ENCODE measurements at regions not wholly inside any gene's neighbourhood (a gene's known extent, or its start where the extent isn't known, plus 50 kb on each side); places are given as distances from the start of the nearest gene placed in this dataset.
"Not testable (repeated sequence)": the region's sequence is repeated elsewhere in the genome, so short reads cannot be mapped to it uniquely, and the experiment has no call there.

DNA sequence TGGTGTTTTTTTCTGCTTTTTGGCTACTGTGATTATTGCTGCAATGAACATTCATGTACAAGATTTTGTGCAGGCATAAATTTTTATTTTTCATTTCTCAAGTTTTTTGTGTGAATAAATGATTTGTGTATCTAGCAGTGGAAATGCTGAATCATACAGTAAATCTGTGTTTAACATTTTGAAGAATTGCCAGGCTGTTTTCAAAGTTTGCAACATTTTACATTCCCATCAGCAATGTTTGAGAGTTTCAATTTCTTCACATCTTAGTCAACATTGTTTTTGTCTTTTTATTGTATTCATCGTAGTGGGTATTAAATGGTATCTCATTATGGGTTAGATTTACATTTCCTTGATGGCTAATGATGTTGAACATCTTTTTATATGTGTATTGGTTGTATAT, 98.8 kb upstream of the RBMS1 start:
- H3K27ac Mint-ChIP-seq = no peak overlapping the region

DNA sequence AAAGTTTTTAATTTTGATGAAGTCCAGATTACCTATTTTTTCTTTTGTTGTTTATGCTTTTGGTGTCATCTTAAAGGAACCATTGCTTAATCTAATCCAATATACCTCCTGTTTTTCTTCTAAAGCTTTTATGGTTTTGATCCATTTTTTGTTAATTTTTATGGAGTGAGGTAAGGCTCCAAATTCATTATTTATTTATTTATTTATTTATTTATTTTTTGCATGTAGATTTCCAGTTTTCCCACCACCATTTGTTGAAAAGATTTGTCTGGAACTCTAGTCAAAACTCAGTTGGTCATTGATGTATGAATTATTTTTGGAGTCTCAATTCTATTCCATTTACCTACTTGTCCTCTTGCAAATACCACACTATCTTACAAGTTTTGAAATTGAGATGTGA, 99.4 kb upstream of the RBMS1 start:
- Mint-ChIP-seq H3K27ac (no peak overlapping the region), H3K27me3 (peaks cover 2 to 3% of the 10 kb centered on the region in 2 donors), H3K4me1 (peaks cover 4 to 11% (median 5%) of the 10 kb centered on the region in 3 donors), H3K9me3 (peaks cover 2 to 10% (median 4%) of the 10 kb centered on the region in 5 donors), H3K4me3 (no peak overlapping the region), H3K36me3 (peaks cover 0 to 12% (median 2%) of the 10 kb centered on the region in 3 donors)
- H3K4me1 ChIP-seq (ENCODE audit: insufficient read depth, low read length) = no peaks in the 10 kb centered on the region
- DNase-seq = no peak
- H3K27me3 ChIP-seq (ENCODE audit: insufficient read depth, low read length, poor library complexity, severe bottlenecking) = no peaks in the 10 kb centered on the region
- no peaks in the 10 kb centered on the region for H3K9me3 ChIP-seq (ENCODE audit: low read length)
- no peak overlapping the region for H3K4me3 ChIP-seq (ENCODE audit: low read length)
- H3K36me3 ChIP-seq (ENCODE audit: insufficient read depth, low read length) = no peaks in the 10 kb centered on the region
- POLR2A ChIA-PET = no interaction called here
- H3K27ac ChIP-seq (ENCODE audit: low read depth, low read length) = no peak overlapping the region
- CTCF ChIA-PET = no interaction called here

More for the DNA sequence above, 98.8 kb upstream of the RBMS1 start:
- Histone ChIP-seq H3K36me3 (ENCODE audit: insufficient read depth, low read length) (no peaks in the 10 kb centered on the region), H3K27me3 (ENCODE audit: insufficient read depth, low read length, poor library complexity, severe bottlenecking) (no peaks in the 10 kb centered on the region), H3K4me3 (ENCODE audit: low read length) (no peak overlapping the region), H3K27ac (ENCODE audit: low read depth, low read length) (no peak overlapping the region), H3K9me3 (ENCODE audit: low read length) (no peaks in the 10 kb centered on the region), H3K4me1 (ENCODE audit: insufficient read depth, low read length) (no peaks in the 10 kb centered on the region)
- POLR2A ChIA-PET = no interaction called here
- no peak overlapping the region for H3K4me3 Mint-ChIP-seq
- H3K4me1 Mint-ChIP-seq = peaks cover 4 to 11% (median 5%) of the 10 kb centered on the region in 3 donors
- DNase-seq = no peak
- CTCF ChIA-PET = no interaction called here
- H3K9me3 Mint-ChIP-seq = peaks cover 2 to 10% (median 4%) of the 10 kb centered on the region in 5 donors
- H3K27me3 Mint-ChIP-seq = peaks cover 0 to 2% of the 10 kb centered on the region in 2 donors
- peaks cover 0 to 12% (median 2%) of the 10 kb centered on the region in 3 donors for H3K36me3 Mint-ChIP-seq

DNA sequence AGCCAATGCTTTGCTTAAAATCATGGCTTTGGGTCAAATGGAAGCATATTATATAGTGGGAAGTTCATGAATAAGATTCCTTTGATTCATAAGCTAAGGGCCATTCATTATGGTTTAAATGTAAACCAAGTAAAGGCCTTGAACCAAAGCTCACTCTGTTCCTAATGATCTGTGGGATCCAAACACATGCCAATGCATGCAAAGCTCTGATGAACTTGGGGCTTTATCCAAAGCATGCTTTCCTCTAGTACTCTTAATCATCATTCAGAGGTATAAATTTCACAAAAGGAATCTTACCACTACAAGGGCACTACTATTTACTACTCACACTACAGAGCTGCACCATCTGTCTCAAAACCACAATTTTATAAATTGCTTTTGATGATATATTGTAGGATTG, 102.8 kb upstream of the RBMS1 start:
- H3K4me1 Mint-ChIP-seq = peaks cover 0 to 2% (median 2%) of the 10 kb centered on the region in 3 donors
- H3K27ac Mint-ChIP-seq = no peak overlapping the region
- Histone ChIP-seq H3K9me3 (ENCODE audit: low read length) (no peaks in the 10 kb centered on the region), H3K4me3 (ENCODE audit: low read length) (no peak overlapping the region), H3K27me3 (ENCODE audit: insufficient read depth, low read length, poor library complexity, severe bottlenecking) (no peaks in the 10 kb centered on the region), H3K4me1 (ENCODE audit: insufficient read depth, low read length) (no peaks in the 10 kb centered on the region), H3K27ac (ENCODE audit: low read depth, low read length) (no peak overlapping the region), H3K36me3 (ENCODE audit: insufficient read depth, low read length) (no peaks in the 10 kb centered on the region)
- H3K27me3 Mint-ChIP-seq = peaks cover 0 to 3% of the 10 kb centered on the region in 2 donors
- no peak for DNase-seq
- ChIA-PET POLR2A (no interaction called here), CTCF (no interaction called here)
- peaks cover 2 to 10% (median 4%) of the 10 kb centered on the region in 5 donors for H3K9me3 Mint-ChIP-seq
- no peak overlapping the region for H3K4me3 Mint-ChIP-seq
- peaks cover 0 to 12% (median 2%) of the 10 kb centered on the region in 3 donors for H3K36me3 Mint-ChIP-seq

GRCh38 chr2:160600437-160600836, 106.8 kb upstream of the RBMS1 start:
- H3K4me1 Mint-ChIP-seq; H3K4me1 ChIP-seq (ENCODE audit: insufficient read depth, low read length); H3K27me3 Mint-ChIP-seq; H3K27ac ChIP-seq (ENCODE audit: low read depth, low read length); DNase-seq; CTCF ChIA-PET; H3K36me3 Mint-ChIP-seq; H3K4me3 Mint-ChIP-seq; H3K9me3 ChIP-seq (ENCODE audit: low read length); H3K36me3 ChIP-seq (ENCODE audit: insufficient read depth, low read length); H3K4me3 ChIP-seq (ENCODE audit: low read length); H3K9me3 Mint-ChIP-seq; POLR2A ChIA-PET; H3K27ac Mint-ChIP-seq; H3K27me3 ChIP-seq (ENCODE audit: insufficient read depth, low read length, poor library complexity, severe bottlenecking): not testable (repeated sequence)

DNA sequence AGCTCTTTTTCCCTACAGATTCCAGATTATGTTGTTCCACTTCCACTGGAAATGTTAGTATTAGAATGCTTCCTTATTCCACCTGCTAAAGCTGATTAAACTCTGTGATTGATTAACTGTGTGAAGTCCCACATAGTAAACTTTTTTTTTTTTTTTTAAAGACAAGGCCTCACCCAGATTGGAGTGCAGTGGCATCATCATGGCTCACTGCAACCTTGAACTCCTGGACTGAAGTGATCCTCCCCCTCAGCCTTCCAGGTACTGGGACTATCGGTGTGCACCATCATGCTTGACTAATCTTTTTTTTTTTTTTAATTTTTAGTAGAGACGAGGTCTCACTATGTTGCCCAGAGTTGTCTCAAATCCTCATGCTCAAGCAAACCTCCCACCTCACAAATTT, 108.5 kb upstream of the RBMS1 start:
- Histone ChIP-seq H3K36me3 (ENCODE audit: insufficient read depth, low read length) (no peaks in the 10 kb centered on the region), H3K27ac (ENCODE audit: low read depth, low read length) (no peak overlapping the region), H3K9me3 (ENCODE audit: low read length) (no peaks in the 10 kb centered on the region), H3K4me1 (ENCODE audit: insufficient read depth, low read length) (no peaks in the 10 kb centered on the region), H3K4me3 (ENCODE audit: low read length) (no peak overlapping the region), H3K27me3 (ENCODE audit: insufficient read depth, low read length, poor library complexity, severe bottlenecking) (no peaks in the 10 kb centered on the region)
- ChIA-PET POLR2A (no interaction called here), CTCF (no interaction called here)
- H3K9me3 Mint-ChIP-seq = no peaks in the 10 kb centered on the region
- H3K36me3 Mint-ChIP-seq = no peaks in the 10 kb centered on the region
- no peak overlapping the region for H3K4me3 Mint-ChIP-seq
- peak overlapping the region in 1 of 8 donors; percentile 3 for H3K27ac Mint-ChIP-seq
- H3K27me3 Mint-ChIP-seq = peaks cover 0 to 8% of the 10 kb centered on the region in 2 donors
- H3K4me1 Mint-ChIP-seq = no peaks in the 10 kb centered on the region
- DNase-seq = no peak

DNA sequence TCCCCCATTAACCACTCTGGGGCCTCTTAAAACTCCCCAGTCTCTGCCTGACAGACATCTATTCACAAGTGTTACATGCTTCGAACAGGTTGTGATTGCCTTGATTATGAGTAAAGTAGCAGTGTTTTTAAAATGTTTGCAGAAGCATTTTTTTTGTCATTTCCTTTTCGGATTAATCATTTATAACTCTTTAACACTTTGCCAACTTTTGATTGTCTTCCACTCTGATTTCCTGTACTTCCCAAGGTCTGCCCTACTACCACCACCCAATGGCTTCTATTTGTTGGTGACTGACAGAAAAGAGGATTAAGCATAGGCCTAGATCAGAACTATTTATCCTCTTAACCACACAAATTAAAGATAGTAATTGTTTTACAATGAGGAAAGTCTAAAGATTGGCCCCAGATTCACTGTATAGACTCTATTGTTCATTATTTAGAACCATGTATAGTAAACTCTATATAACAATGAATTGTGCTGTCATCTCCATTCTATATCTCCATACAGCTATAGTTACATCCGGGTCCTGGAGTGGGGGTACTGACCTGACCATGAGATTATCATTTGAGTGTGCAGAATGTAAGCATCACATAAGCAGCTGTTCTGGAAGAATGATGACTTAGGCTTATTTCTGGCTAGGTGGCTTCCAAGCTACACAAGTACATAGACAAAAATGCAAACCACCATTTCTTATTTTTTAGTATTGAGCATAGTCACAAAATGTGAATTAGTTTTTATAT, 110.3 kb upstream of the RBMS1 start:
- peaks cover 0 to 5% of the 10 kb centered on the region in 2 donors for H3K27me3 Mint-ChIP-seq
- H3K9me3 Mint-ChIP-seq = no peaks in the 10 kb centered on the region
- H3K36me3 ChIP-seq (ENCODE audit: insufficient read depth, low read length) = no peaks in the 10 kb centered on the region
- no peak overlapping the region for H3K4me3 Mint-ChIP-seq
- H3K4me1 Mint-ChIP-seq = peaks cover 4 to 8% (median 6%) of the 10 kb centered on the region in 3 donors
- H3K27me3 ChIP-seq (ENCODE audit: insufficient read depth, low read length, poor library complexity, severe bottlenecking) = no peaks in the 10 kb centered on the region
- ChIA-PET POLR2A (no interaction called here), CTCF (no interaction called here)
- no peak overlapping the region for H3K4me3 ChIP-seq (ENCODE audit: low read length)
- peaks cover 9% of the 10 kb centered on the region for H3K4me1 ChIP-seq (ENCODE audit: insufficient read depth, low read length)
- no peak for DNase-seq
- no peak overlapping the region for H3K27ac ChIP-seq (ENCODE audit: low read depth, low read length)
- no peak overlapping the region for H3K27ac Mint-ChIP-seq
- no peaks in the 10 kb centered on the region for H3K9me3 ChIP-seq (ENCODE audit: low read length)
- H3K36me3 Mint-ChIP-seq = no peaks in the 10 kb centered on the region

DNA sequence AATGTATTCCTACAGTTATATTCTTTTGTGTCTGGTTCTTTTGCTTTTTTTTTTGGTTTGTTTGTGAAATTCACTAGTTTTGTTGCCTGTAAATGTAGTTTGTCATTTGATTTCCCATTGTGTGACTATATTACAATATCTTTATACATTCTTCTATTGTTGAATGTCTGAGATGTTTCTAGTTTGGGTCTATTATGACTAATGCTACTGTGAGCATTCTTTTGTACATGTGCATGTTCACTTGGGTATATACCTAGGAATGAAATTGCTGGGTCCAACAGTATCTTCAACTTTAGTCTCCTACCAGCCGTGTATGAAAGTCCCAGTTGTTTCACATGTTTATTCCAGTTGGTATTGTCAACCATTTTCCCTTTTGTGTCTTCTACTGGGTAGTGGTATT, 112.7 kb upstream of the RBMS1 start:
- H3K4me1 Mint-ChIP-seq = peaks cover 4 to 8% (median 6%) of the 10 kb centered on the region in 3 donors
- POLR2A ChIA-PET = no interaction called here
- no peak for DNase-seq

DNA sequence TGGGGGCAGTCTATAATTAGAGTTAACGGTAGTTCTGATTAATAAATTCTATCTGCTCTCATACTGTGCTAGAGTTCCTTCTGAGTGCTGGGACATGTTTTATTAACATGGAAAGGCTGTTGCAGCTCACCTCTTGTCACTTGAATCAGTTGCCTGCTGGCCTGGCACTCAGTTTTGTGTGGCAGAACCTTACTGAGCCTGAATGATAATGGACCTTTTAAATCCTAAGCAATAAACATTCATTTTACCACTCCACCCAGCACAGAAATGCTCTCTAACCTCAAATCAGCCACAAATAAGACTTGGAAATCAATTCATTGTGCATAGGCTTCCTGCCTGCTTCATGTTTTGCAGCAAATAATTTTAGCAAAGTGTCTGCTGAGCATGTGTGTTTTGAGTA, 115.0 kb upstream of the RBMS1 start:
- Histone ChIP-seq H3K27me3 (ENCODE audit: insufficient read depth, low read length, poor library complexity, severe bottlenecking) (no peaks in the 10 kb centered on the region), H3K9me3 (ENCODE audit: low read length) (no peaks in the 10 kb centered on the region), H3K27ac (ENCODE audit: low read depth, low read length) (no peak overlapping the region), H3K4me3 (ENCODE audit: low read length) (no peak overlapping the region), H3K4me1 (ENCODE audit: insufficient read depth, low read length) (peaks cover 17% of the 10 kb centered on the region), H3K36me3 (ENCODE audit: insufficient read depth, low read length) (no peaks in the 10 kb centered on the region)
- H3K27ac Mint-ChIP-seq = no peak overlapping the region
- H3K9me3 Mint-ChIP-seq = no peaks in the 10 kb centered on the region
- H3K36me3 Mint-ChIP-seq = peaks cover 0 to 6% (median 2%) of the 10 kb centered on the region in 3 donors
- H3K4me1 Mint-ChIP-seq = peaks cover 6 to 8% (median 7%) of the 10 kb centered on the region in 3 donors
- peak in 1 of 5 donors; percentile 10 for DNase-seq
- CTCF ChIA-PET = no interaction called here
- H3K4me3 Mint-ChIP-seq = no peak overlapping the region
- H3K27me3 Mint-ChIP-seq = peaks cover 2 to 28% of the 10 kb centered on the region in 2 donors
- POLR2A ChIA-PET = no interaction called here

More for the DNA sequence above, 112.7 kb upstream of the RBMS1 start:
- no peaks in the 10 kb centered on the region for H3K9me3 Mint-ChIP-seq
- H3K36me3 Mint-ChIP-seq = peaks cover 0 to 2% (median 0%) of the 10 kb centered on the region in 3 donors
- Histone ChIP-seq H3K4me1 (ENCODE audit: insufficient read depth, low read length) (peaks cover 17% of the 10 kb centered on the region), H3K27me3 (ENCODE audit: insufficient read depth, low read length, poor library complexity, severe bottlenecking) (no peaks in the 10 kb centered on the region), H3K27ac (ENCODE audit: low read depth, low read length) (no peak overlapping the region), H3K36me3 (ENCODE audit: insufficient read depth, low read length) (no peaks in the 10 kb centered on the region), H3K9me3 (ENCODE audit: low read length) (no peaks in the 10 kb centered on the region), H3K4me3 (ENCODE audit: low read length) (no peak overlapping the region)
- peaks cover 0 to 11% of the 10 kb centered on the region in 2 donors for H3K27me3 Mint-ChIP-seq
- no peak overlapping the region for H3K27ac Mint-ChIP-seq
- no peak overlapping the region for H3K4me3 Mint-ChIP-seq
- CTCF ChIA-PET = no interaction called here

All from CD8-positive, alpha-beta memory T cell (primary cell).